PC-3 (cell line): ENCODE measurements at regions not wholly inside any gene's neighbourhood (a gene's known extent, or its start where the extent isn't known, plus 50 kb on each side); places are given as distances from the start of the nearest gene placed in this dataset.

Source experiments
- ATAC-seq: fragments of 200-7000 bp; cut with Tn5 transposase; 2 replicates; pipeline ENCODE4 v1.9.1; 2020; ENCODE audit warnings: mild to moderate bottlenecking, moderate library complexity
- BruUV-seq: library from RNA; stranded (reverse); fragments of 400-500 nt; replicated peaks from 2 replicates; lab custom pipeline; 2021; lab: Mats Ljungman, UMichigan
- CTCF ChIA-PET: fragments of 300-600 bp; sonication (Branson Sonifier 250); formaldehyde crosslinking; loops from one replicate; lab custom pipeline; 2022; ENCODE audit warnings: antibody characterized with exemption; lab: Charles Lee
- POLR2A ChIA-PET: fragments of 300-600 bp; sonication (Branson Sonifier 250); formaldehyde crosslinking; loops from one replicate; lab custom pipeline; 2022; ENCODE audit warnings: antibody characterized with exemption; ENCODE audit not compliant: unreplicated experiment; lab: Charles Lee
- DNase-seq: peaks from one replicate; pipeline ENCODE4 v3.0.0-alpha.2; 2015
- H2AFZ ChIP-seq: fragments of 300-600 bp; sonication (generic); 2 replicates; pipeline ENCODE4 v1.6.0; 2016; ENCODE audit warnings: antibody characterized with exemption, low read length
- H3F3A ChIP-seq: fragments of 300-600 bp; sonication (generic); one replicate; pipeline ENCODE4 v1.6.0; 2017; ENCODE audit warnings: antibody characterized with exemption, low read length, control low read depth, mild to moderate bottlenecking; ENCODE audit not compliant: unreplicated experiment
- H3K27ac ChIP-seq: fragments of 300-600 bp; sonication (generic); 2 replicates; pipeline ENCODE4 v1.5.1; 2016; ENCODE audit warnings: mild to moderate bottlenecking, low read length
- H3K27me3 ChIP-seq: fragments of 300-600 bp; sonication (generic); 2 replicates; pipeline ENCODE4 v1.6.1; 2016; ENCODE audit warnings: low read length, mixed read lengths
- H3K36me3 ChIP-seq: fragments of 300-600 bp; sonication (generic); 2 replicates; pipeline ENCODE4 v1.6.1; 2016; ENCODE audit warnings: low read depth, mixed run types, low read length, mixed read lengths
- H3K4me1 ChIP-seq: fragments of 300-600 bp; sonication (generic); 2 replicates; pipeline ENCODE4 v1.5.1; 2016; ENCODE audit warnings: low read length; ENCODE audit not compliant: insufficient read depth
- H3K4me2 ChIP-seq: fragments of 300-600 bp; sonication (generic); 2 replicates; pipeline ENCODE4 v1.6.0; 2016; ENCODE audit warnings: low read length
- H3K4me3 ChIP-seq: fragments of 300-600 bp; sonication (generic); 2 replicates; pipeline ENCODE4 v1.5.1; 2016; ENCODE audit warnings: mild to moderate bottlenecking, low read length, mixed read lengths
- H3K79me2 ChIP-seq: fragments of 300-600 bp; sonication (generic); 2 replicates; pipeline ENCODE4 v1.6.1; 2017; ENCODE audit warnings: low read length, mixed read lengths
- H3K9ac ChIP-seq: fragments of 300-600 bp; sonication (generic); 2 replicates; pipeline ENCODE4 v1.6.0; 2016; ENCODE audit warnings: mild to moderate bottlenecking, low read length
- H3K9me2 ChIP-seq: fragments of 300-600 bp; sonication (generic); replicated peaks from 2 replicates; pipeline ENCODE4 v1.6.1; 2016; ENCODE audit warnings: mixed run types, low read length, mixed read lengths
- H3K9me3 ChIP-seq: fragments of 300-600 bp; sonication (generic); 2 replicates; pipeline ENCODE4 v1.6.1; 2016; ENCODE audit warnings: low read length, mixed read lengths
- H4K20me1 ChIP-seq: fragments of 300-600 bp; sonication (generic); 2 replicates; pipeline ENCODE4 v1.6.1; 2016; ENCODE audit warnings: low read length, mixed read lengths
- CTCF ChIP-seq: fragments of 300-600 bp; sonication (generic); conservative IDR thresholded peaks from 2 replicates; pipeline ENCODE4 v1.5.1; 2017; ENCODE audit warnings: antibody characterized with exemption, low read depth, mild to moderate bottlenecking, low read length
- EZH2 ChIP-seq: fragments of 300-600 bp; sonication (generic); IDR thresholded peaks from one replicate; pipeline ENCODE4 v1.6.1; 2017; ENCODE audit warnings: antibody characterized with exemption, mild to moderate bottlenecking, low read length; ENCODE audit not compliant: unreplicated experiment
- EZH2phosphoT487 ChIP-seq: fragments of 300-600 bp; sonication (generic); IDR thresholded peaks from 2 replicates; pipeline ENCODE4 v1.6.1; 2018; ENCODE audit warnings: mild to moderate bottlenecking, antibody characterized with exemption, low read length, borderline replicate concordance
- intact Hi-C: fragments of 100-400 bp; cut with micrococcal nuclease; formaldehyde crosslinking; loops from 2 replicates; pipeline ENCODE4 v1.9.0; 2023

DNA sequence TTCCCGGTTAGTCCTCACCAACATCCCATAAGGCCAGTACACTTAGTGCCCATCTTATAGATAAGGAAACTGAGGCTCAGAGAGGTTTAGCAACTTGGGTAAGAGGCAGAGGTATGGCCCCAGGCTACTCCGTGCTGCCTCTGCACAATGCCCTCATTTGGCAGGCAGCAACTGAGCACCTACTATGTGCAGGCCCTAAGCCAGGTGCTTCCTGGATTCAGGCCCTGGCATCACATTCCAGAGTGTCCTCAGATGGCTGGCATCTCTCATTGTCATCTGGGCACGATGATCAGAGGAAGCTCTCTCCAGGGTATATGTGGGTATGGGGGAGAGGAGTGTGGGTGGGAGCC lies 53.8 kb upstream of the PSD2 start:
- H3K9me2 ChIP-seq, result no peaks in the 10 kb centered on the region
- H3K27ac ChIP-seq, result no peak overlapping the region
- H4K20me1 ChIP-seq, result no peaks in the 10 kb centered on the region
- no peak overlapping the region for H2AFZ ChIP-seq
- TF ChIP-seq EZH2 (no peak), EZH2phosphoT487 (no peak), CTCF (no peak)
- H3K4me3 ChIP-seq, result no peak overlapping the region
- peaks cover 14% of the 10 kb centered on the region for H3K4me1 ChIP-seq
- ChIA-PET CTCF (no interaction called here), POLR2A (no interaction called here)
- intact Hi-C loops, result no loop called here
- no peaks in the 10 kb centered on the region for H3K36me3 ChIP-seq
- H3K9me3 ChIP-seq, result no peaks in the 10 kb centered on the region
- DNase-seq (no peak), ATAC-seq (no peak)
- H3K27me3 ChIP-seq, result peaks cover 8% of the 10 kb centered on the region
- H3K79me2 ChIP-seq, result no peaks in the 10 kb centered on the region
- H3K4me2 ChIP-seq, result no peak overlapping the region
- H3F3A ChIP-seq, result no peaks in the 10 kb centered on the region
- no TSS peak for BruUV-seq
- H3K9ac ChIP-seq, result no peak overlapping the region

DNA sequence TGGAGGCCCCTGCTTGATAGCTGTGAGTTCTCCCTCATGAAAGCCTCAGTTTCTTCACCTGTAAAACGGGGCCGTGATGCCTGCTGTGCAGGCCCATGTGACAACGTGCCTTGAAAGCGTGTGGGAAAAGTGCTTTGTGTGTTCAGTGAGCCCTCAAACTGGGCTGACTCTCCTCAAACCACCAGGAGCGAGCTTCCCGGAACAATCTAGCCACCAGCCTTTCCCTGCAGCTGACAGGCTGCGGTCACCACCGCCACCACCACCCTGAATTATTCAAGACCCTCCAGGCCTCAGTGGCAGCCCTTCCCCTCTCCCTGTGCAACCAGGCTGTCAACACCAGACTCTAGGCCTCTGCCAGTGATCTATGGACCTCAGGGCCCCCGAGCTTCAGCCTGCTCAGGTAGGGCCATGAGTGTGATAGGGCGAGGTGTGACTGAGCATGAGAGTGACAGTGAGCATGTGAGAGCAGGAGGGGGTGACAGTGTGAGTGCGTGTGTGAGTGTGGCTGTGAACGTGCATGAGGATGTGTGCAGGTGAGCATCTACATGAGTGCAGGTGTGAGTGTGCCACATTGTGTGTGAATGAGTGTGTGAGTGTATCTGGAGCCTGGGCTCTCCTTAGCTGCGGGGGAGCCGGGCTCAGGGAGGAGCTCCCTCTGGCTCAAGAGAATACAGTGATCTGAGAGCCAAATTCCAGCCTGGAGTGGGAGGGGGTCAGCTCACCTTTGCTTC lies 53.3 kb upstream of the PSD2 start:
- Histone ChIP-seq H3K79me2 (no peaks in the 10 kb centered on the region), H3K4me2 (no peak overlapping the region), H3K4me3 (no peak overlapping the region), H3K9ac (no peak overlapping the region), H4K20me1 (no peaks in the 10 kb centered on the region), H3K4me1 (peaks cover 19% of the 10 kb centered on the region), H3K9me3 (no peaks in the 10 kb centered on the region), H3K9me2 (no peaks in the 10 kb centered on the region), H3K27me3 (peaks cover 13% of the 10 kb centered on the region), H3F3A (no peaks in the 10 kb centered on the region), H3K36me3 (no peaks in the 10 kb centered on the region), H3K27ac (no peak overlapping the region), H2AFZ (no peak overlapping the region)
- TF ChIP-seq EZH2phosphoT487, result no peak
- no peak for TF ChIP-seq CTCF
- no peak for TF ChIP-seq EZH2
- ATAC-seq (no peak), DNase-seq (no peak)
- intact Hi-C loops, result no loop called here
- POLR2A ChIA-PET, result no interaction called here
- no TSS peak for BruUV-seq
- CTCF ChIA-PET, result no interaction called here

- H3K27me3 ChIP-seq, result peaks cover 22% of the 10 kb centered on the region
- no peak for DNase-seq
- no peaks in the 10 kb centered on the region for H4K20me1 ChIP-seq
- no peaks in the 10 kb centered on the region for H3F3A ChIP-seq
- no peak overlapping the region for H3K4me2 ChIP-seq
- H3K79me2 ChIP-seq, result no peaks in the 10 kb centered on the region
- BruUV-seq, result no TSS peak
- H3K9me2 ChIP-seq, result no peaks in the 10 kb centered on the region
- H3K9ac ChIP-seq, result no peak overlapping the region
- ChIA-PET POLR2A (no interaction called here), CTCF (no interaction called here)
- H3K36me3 ChIP-seq, result no peaks in the 10 kb centered on the region
- TF ChIP-seq CTCF, result no peak
- no peak for TF ChIP-seq EZH2
- TF ChIP-seq EZH2phosphoT487, result no peak
- no peak overlapping the region for H3K27ac ChIP-seq
- H2AFZ ChIP-seq, result no peak overlapping the region
- H3K4me1 ChIP-seq, result peaks cover 27% of the 10 kb centered on the region
- no peak overlapping the region for H3K4me3 ChIP-seq
- intact Hi-C loops, result no loop called here
- no peak for ATAC-seq
- H3K9me3 ChIP-seq, result no peaks in the 10 kb centered on the region
Observed at GRCh38 chr5:139743001-139743771, 52.4 kb upstream of the PSD2 start.
